H1 (cell line): ENCODE measurements at regions not wholly inside any gene's neighbourhood (a gene's known extent, or its start where the extent isn't known, plus 50 kb on each side); places are given as distances from the start of the nearest gene placed in this dataset.

Experiments used
- CTCF ChIA-PET: fragments of 300-600 bp; sonication (Branson Sonifier 250); formaldehyde crosslinking; loops from one replicate; lab custom pipeline; 2021; ENCODE audit not compliant: partially characterized antibody; lab: Charles Lee
- POLR2A ChIA-PET: fragments of 300-600 bp; sonication (Branson Sonifier 250); formaldehyde crosslinking; loops from one replicate; lab custom pipeline; 2021; ENCODE audit warnings: inconsistent platforms; ENCODE audit not compliant: partially characterized antibody; lab: Charles Lee
- DNase-seq, 2 experiments: peaks; one replicate each; pipeline versions ENCODE4 v3.0.0 to v3.0.0-alpha.2; 2010 to 2022; ENCODE audit warnings: low spot score in 2 of 2, low read depth in 1 of 2, mixed read lengths in 1 of 2
- FAIRE-seq: peaks from 2 replicates; lab custom pipeline; 2011; peaks lifted over from hg19 to GRCh38; lab: Jason Lieb, UNC
- H2AFZ ChIP-seq: 2 replicates; pipeline ENCODE4 v1.8.1; 2012; ENCODE audit warnings: low read length, inconsistent platforms
- H2AK5ac ChIP-seq: 2 replicates; pipeline ENCODE4 v1.6.1; 2013; ENCODE audit warnings: low read depth, low read length
- H2BK120ac ChIP-seq: replicated peaks from 2 replicates; pipeline ENCODE3; 2013; ENCODE audit warnings: low read depth, low read length, inconsistent platforms
- H2BK12ac ChIP-seq: 2 replicates; pipeline ENCODE4 v1.6.1; 2013; ENCODE audit warnings: low read depth, low read length
- H2BK15ac ChIP-seq: 2 replicates; pipeline ENCODE4 v1.6.1; 2013; ENCODE audit warnings: low read length
- H2BK20ac ChIP-seq: 2 replicates; pipeline ENCODE4 v1.6.1; 2013; ENCODE audit warnings: low read length
- H2BK5ac ChIP-seq: 2 replicates; pipeline ENCODE4 v1.6.1; 2013; ENCODE audit warnings: low read depth, low read length
- H3K14ac ChIP-seq: 2 replicates; pipeline ENCODE4 v1.6.1; 2013; ENCODE audit warnings: inconsistent platforms; ENCODE audit not compliant: insufficient read length
- H3K18ac ChIP-seq: 2 replicates; pipeline ENCODE4 v1.6.1; 2013; ENCODE audit warnings: low read length; ENCODE audit errors: extremely low read depth
- H3K23ac ChIP-seq: 2 replicates; pipeline ENCODE4 v1.6.1; 2013; ENCODE audit warnings: inconsistent platforms; ENCODE audit not compliant: insufficient read length
- H3K23me2 ChIP-seq: 2 replicates; pipeline ENCODE4 v1.6.1; 2013; ENCODE audit warnings: low read depth, low read length
- H3K27ac ChIP-seq: 2 replicates; pipeline ENCODE4 v1.6.1; 2011; ENCODE audit warnings: low read depth, low read length, inconsistent platforms
- H3K27me3 ChIP-seq, 4 experiments: replicated peaks in 1 of 4; 1 replicate in 1 of 4; 2 replicates in 3 of 4; pipeline versions ENCODE4 v1.6.1 to v1.8.1; 2011 to 2013; ENCODE audit warnings: low read length in 3 of 4, mild to moderate bottlenecking in 3 of 4, inconsistent platforms in 2 of 4, mixed read lengths in 2 of 4, moderate library complexity in 1 of 4; ENCODE audit not compliant: control insufficient read depth in 3 of 4, insufficient read depth in 3 of 4; ENCODE audit errors: extremely low read depth in 1 of 4
- H3K36me3 ChIP-seq, 4 experiments: 2 replicates each; pipeline versions ENCODE4 v1.6.1 to v1.8.1; 2011 to 2013; ENCODE audit warnings: mild to moderate bottlenecking in 4 of 4, low read length in 3 of 4, moderate library complexity in 2 of 4, control low read depth in 1 of 4, inconsistent platforms in 1 of 4; ENCODE audit not compliant: insufficient read depth in 4 of 4, control insufficient read depth in 2 of 4
- H3K4ac ChIP-seq: replicated peaks from 2 replicates; pipeline ENCODE3; 2013; ENCODE audit warnings: low read length, low read depth, mixed read lengths, inconsistent platforms; ENCODE audit not compliant: insufficient read length
- H3K4me1 ChIP-seq, 4 experiments: replicated peaks in 1 of 4; 1 replicate in 1 of 4; 2 replicates in 3 of 4; pipeline versions ENCODE4 v1.6.1 to v1.8.1; 2011 to 2013; ENCODE audit warnings: low read length in 3 of 4, inconsistent platforms in 2 of 4, mixed read lengths in 1 of 4; ENCODE audit not compliant: insufficient read depth in 4 of 4, control insufficient read depth in 3 of 4
- H3K4me2 ChIP-seq, 2 experiments: 2 replicates each; pipeline versions ENCODE4 v1.6.1 to v1.8.1; 2011 to 2013; ENCODE audit warnings: low read depth in 2 of 2, low read length in 2 of 2, control low read depth in 1 of 2, inconsistent platforms in 1 of 2, mild to moderate bottlenecking in 1 of 2; ENCODE audit not compliant: insufficient read depth in 1 of 2
- H3K4me3 ChIP-seq, 4 experiments: fragments of 200-600, 300-600 bp in 1 of 4; sonication (generic), shearing (Covaris generic), sonication (Bioruptor Twin) in 1 of 4; 2 replicates each; pipeline versions ENCODE4 v1.5.1 to v1.8.1; 2011 to 2016; ENCODE audit warnings: low read length in 4 of 4, low read depth in 3 of 4, control low read depth in 2 of 4, inconsistent platforms in 2 of 4, mild to moderate bottlenecking in 2 of 4, mixed read lengths in 1 of 4, moderate library complexity in 1 of 4; ENCODE audit not compliant: insufficient read depth in 2 of 4; ENCODE audit errors: extremely low read depth in 1 of 4
- H3K56ac ChIP-seq: replicated peaks from 2 replicates; pipeline ENCODE3; 2013; ENCODE audit warnings: low read depth, mild to moderate bottlenecking, mixed read lengths, low read length, inconsistent platforms; ENCODE audit not compliant: insufficient read length
- H3K79me1 ChIP-seq: 2 replicates; pipeline ENCODE4 v1.6.1; 2013; ENCODE audit warnings: low read depth, low read length, control low read depth
- H3K79me2 ChIP-seq, 2 experiments: 2 replicates each; pipeline versions ENCODE4 v1.6.1 to v1.8.1; 2012 to 2013; ENCODE audit warnings: low read length in 2 of 2, mild to moderate bottlenecking in 2 of 2, inconsistent platforms in 1 of 2; ENCODE audit not compliant: insufficient read depth in 2 of 2, control insufficient read depth in 1 of 2
- H3K9ac ChIP-seq, 4 experiments: replicated peaks in 1 of 4; 1 replicate in 1 of 4; 2 replicates in 3 of 4; pipeline versions ENCODE4 v1.6.1 to v1.8.1; 2011 to 2013; ENCODE audit warnings: low read depth in 3 of 4, low read length in 3 of 4, control low read depth in 2 of 4, mild to moderate bottlenecking in 2 of 4, moderate library complexity in 2 of 4, inconsistent platforms in 1 of 4; ENCODE audit errors: extremely low read depth in 1 of 4
- H3K9me3 ChIP-seq, 2 experiments: 2 replicates each; pipeline versions ENCODE4 v1.6.1 to v1.8.1; 2012 to 2013; ENCODE audit warnings: mild to moderate bottlenecking in 2 of 2, moderate library complexity in 2 of 2, control low read depth in 1 of 2, inconsistent platforms in 1 of 2, low read depth in 1 of 2, low read length in 1 of 2, mixed read lengths in 1 of 2; ENCODE audit not compliant: insufficient read depth in 2 of 2
- H4K20me1 ChIP-seq, 2 experiments: replicated peaks in 1 of 2; 2 replicates each; pipeline versions ENCODE3 to v1.8.1; 2011 to 2013; ENCODE audit warnings: inconsistent platforms in 2 of 2, low read length in 2 of 2, mild to moderate bottlenecking in 1 of 2; ENCODE audit not compliant: insufficient read depth in 2 of 2, control insufficient read depth in 1 of 2
- H4K5ac ChIP-seq: 2 replicates; pipeline ENCODE4 v1.6.1; 2013; ENCODE audit warnings: low read length, low read depth, mixed read lengths, inconsistent platforms; ENCODE audit not compliant: insufficient read length
- H4K8ac ChIP-seq: 2 replicates; pipeline ENCODE4 v1.8.0; 2013; ENCODE audit warnings: mild to moderate bottlenecking, moderate library complexity, low read length, inconsistent platforms; ENCODE audit not compliant: insufficient read depth; ENCODE audit errors: extremely low read depth
- H4K91ac ChIP-seq: replicated peaks from 2 replicates; pipeline ENCODE3; 2013; ENCODE audit warnings: low read length, mixed read lengths, inconsistent platforms; ENCODE audit not compliant: insufficient read length
- ATF2 ChIP-seq: IDR thresholded peaks from 2 replicates; pipeline ENCODE4 v1.6.1; 2012; ENCODE audit warnings: low read length, inconsistent platforms
- BACH1 ChIP-seq: IDR thresholded peaks from 2 replicates; pipeline ENCODE4 v1.6.1; 2012; ENCODE audit warnings: low read length, improper control_type of control experiment
- CBX8 ChIP-seq: fragments of 300-800, 300-1000 bp; sonication (generic); IDR thresholded peaks from 2 replicates; pipeline ENCODE4 v1.7.1; 2016; ENCODE audit warnings: low read depth, low read length, borderline replicate concordance
- JUN ChIP-seq: IDR thresholded peaks from 2 replicates; pipeline ENCODE4 v1.6.1; 2011; ENCODE audit warnings: low read depth, mild to moderate bottlenecking, improper control_type of control experiment, low read length
- KDM4A ChIP-seq: IDR thresholded peaks from one replicate; pipeline ENCODE4 v1.7.1; 2012; ENCODE audit warnings: low read depth, mild to moderate bottlenecking, moderate library complexity, low read length, inconsistent platforms; ENCODE audit not compliant: severe bottlenecking
- KDM5A ChIP-seq: fragments of 200-600 bp; IDR thresholded peaks from 2 replicates; pipeline ENCODE4 v1.7.1; 2012; ENCODE audit warnings: mild to moderate bottlenecking, low read length, inconsistent platforms, mixed read lengths
- POLR2A ChIP-seq, 2 experiments: IDR thresholded peaks; 1 replicate in 1 of 2; 2 replicates in 1 of 2; pipeline ENCODE4 v1.6.1; 2011; ENCODE audit warnings: low read depth in 2 of 2, low read length in 2 of 2, mild to moderate bottlenecking in 2 of 2; ENCODE audit errors: control extremely low read depth in 1 of 2
- RBBP5 ChIP-seq: IDR thresholded peaks from 2 replicates; pipeline ENCODE4 v1.7.1; 2012; ENCODE audit warnings: low read depth, mild to moderate bottlenecking, inconsistent platforms, low read length, moderate library complexity, borderline replicate concordance
- SAP30 ChIP-seq: fragments of 300-600 bp; sonication (generic); IDR thresholded peaks from 2 replicates; pipeline ENCODE4 v1.7.1; 2012; ENCODE audit warnings: low read length, moderate library complexity, mild to moderate bottlenecking, inconsistent platforms; ENCODE audit not compliant: insufficient read depth, insufficient replicate concordance
- SIN3A ChIP-seq, 2 experiments: IDR thresholded peaks in 1 of 2; conservative IDR thresholded peaks in 1 of 2; 2 replicates each; pipeline ENCODE4 v1.6.1; 2011 to 2012; ENCODE audit warnings: low read length in 2 of 2, improper control_type of control experiment in 1 of 2, low read depth in 1 of 2, mild to moderate bottlenecking in 1 of 2
- SP4 ChIP-seq: IDR thresholded peaks from 2 replicates; pipeline ENCODE4 v1.6.1; 2012; ENCODE audit warnings: low read length, inconsistent platforms
- WGBS, 2 experiments: shearing (Covaris generic) in 1 of 2; methylation state at CpG; one replicate each; pipeline versions ENCODE4 v1.1.6 to v1.1.7; 2013 to 2015; ENCODE audit warnings: low lambda C conversion rate in 2 of 2, mixed read lengths in 2 of 2, inconsistent platforms in 1 of 2, low coverage in 1 of 2, missing lambda C conversion rate in 1 of 2; ENCODE audit not compliant: insufficient replicate concordance in 2 of 2, insufficient coverage in 1 of 2, insufficient read length in 1 of 2; ENCODE audit errors: extremely low coverage in 1 of 2, missing lambda C conversion rate in 1 of 2; 5-methylcytosine and 5-hydroxymethylcytosine counted together

- H3K23me2 ChIP-seq: no peaks in the 10 kb centered on the region; the same call in 1 of the 2 replicates
- no peaks in the 10 kb centered on the region for H3K79me1 ChIP-seq
- H3K18ac ChIP-seq: no peak overlapping the region
- no peaks in the 10 kb centered on the region for H4K20me1 ChIP-seq
- CTCF ChIA-PET: interaction anchor here (1.0 kb wide), 1 partner anchor 18 kb away, joined by 3 read pairs; no protein-coding TSS in a partner anchor
- FAIRE-seq (no peak), DNase-seq (no peak)
- H3K9me3 ChIP-seq: no peaks in the 10 kb centered on the region
- H3K4me1 ChIP-seq: no peaks in the 10 kb centered on the region
- H3K36me3 ChIP-seq: no peaks in the 10 kb centered on the region
- no peak overlapping the region for H4K5ac ChIP-seq
- no peak overlapping the region for H3K4ac ChIP-seq
- H3K4me3 ChIP-seq: no peak overlapping the region
- no peak overlapping the region for H3K56ac ChIP-seq
- no peak overlapping the region for H4K8ac ChIP-seq
- H2AK5ac ChIP-seq: no peak overlapping the region
- no peak overlapping the region for H4K91ac ChIP-seq
- no peak overlapping the region for H3K14ac ChIP-seq
- H3K27me3 ChIP-seq: no peaks in the 10 kb centered on the region
- H3K4me2 ChIP-seq: no peak overlapping the region
- no peak overlapping the region for H3K9ac ChIP-seq
- H2BK20ac ChIP-seq: no peak overlapping the region
- H2BK12ac ChIP-seq: no peak overlapping the region
- 93% methylated on average over 2 of the region's 2 CpGs; no CpG with 5 or more reads in 1 of the 2 experiments for WGBS, 2 experiments
- H3K79me2 ChIP-seq: no peaks in the 10 kb centered on the region
- H2BK5ac ChIP-seq: no peak overlapping the region
- POLR2A ChIA-PET: no interaction called here
- H2AFZ ChIP-seq: no peak overlapping the region
- H2BK15ac ChIP-seq: no peak overlapping the region
- H3K27ac ChIP-seq: no peak overlapping the region
- no peak overlapping the region for H3K23ac ChIP-seq
- H2BK120ac ChIP-seq: no peak overlapping the region
- no peak for TF ChIP-seq ATF2
- no peak for TF ChIP-seq POLR2A (IDR thresholded peaks at IDR 0.05; ENCODE audit: control extremely low read depth in 1 of 2, low read depth in 2 of 2, low read length in 2 of 2)
- no peak for TF ChIP-seq RBBP5
- TF ChIP-seq SAP30: no peak
- no peak for TF ChIP-seq JUN
- no peak for TF ChIP-seq SP4
- no peak for TF ChIP-seq KDM4A
- no peak for TF ChIP-seq BACH1
- no peak for TF ChIP-seq CBX8
- no peak for TF ChIP-seq SIN3A (conservative IDR thresholded peaks at IDR 0.05 in 1 of 2, IDR thresholded peaks at IDR 0.05 in 1 of 2; ENCODE audit: low read depth in 1 of 2, low read length in 2 of 2)
- TF ChIP-seq KDM5A: no peak
Observed at GRCh38 chr2:67182884-67183283, 214.2 kb upstream of the ETAA1 start.
